H1 (cell line): ENCODE measurements at regions not wholly inside any gene's neighbourhood (a gene's known extent, or its start where the extent isn't known, plus 50 kb on each side); places are given as distances from the start of the nearest gene placed in this dataset.

Source experiments
- EZH2 ChIP-seq: fragments of 200-600 bp; sonication (generic); IDR thresholded peaks from 2 replicates; pipeline ENCODE4 v1.7.1; 2012; ENCODE audit warnings: low read depth, mild to moderate bottlenecking, moderate library complexity, low read length, inconsistent platforms; ENCODE audit not compliant: severe bottlenecking
- GTF2F1 ChIP-seq: IDR thresholded peaks from 2 replicates; pipeline ENCODE4 v1.6.1; 2012; ENCODE audit warnings: low read depth, low read length, improper control_type of control experiment, borderline replicate concordance
- JUN ChIP-seq: IDR thresholded peaks from 2 replicates; pipeline ENCODE4 v1.6.1; 2011; ENCODE audit warnings: low read depth, mild to moderate bottlenecking, improper control_type of control experiment, low read length
- TF ChIP-seq, protein P1 (sequence below): IDR thresholded peaks from 2 replicates; pipeline ENCODE4 v1.6.1; 2011; ENCODE audit warnings: low read depth, mild to moderate bottlenecking, low read length; ENCODE audit not compliant: insufficient read depth

- TF ChIP-seq, protein P1, sequence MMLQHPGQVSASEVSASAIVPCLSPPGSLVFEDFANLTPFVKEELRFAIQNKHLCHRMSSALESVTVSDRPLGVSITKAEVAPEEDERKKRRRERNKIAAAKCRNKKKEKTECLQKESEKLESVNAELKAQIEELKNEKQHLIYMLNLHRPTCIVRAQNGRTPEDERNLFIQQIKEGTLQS: no peak
- no peak for TF ChIP-seq EZH2
- TF ChIP-seq JUN: no peak
- TF ChIP-seq GTF2F1: no peak
Measured at GRCh38 chr3:11903447-11903846, 56.8 kb upstream of the TAMM41 start (continued).
